Heart right ventricle (tissue), 16 donors: ENCODE measurements at regions not wholly inside any gene's neighbourhood (a gene's known extent, or its start where the extent isn't known, plus 50 kb on each side); places are given as distances from the start of the nearest gene placed in this dataset.

Experiments
- ATAC-seq, 8 donors: fragments of 200-7000 bp; cut with Tn5 transposase; one replicate each; pipeline ENCODE4 v1.9.1; 2020; ENCODE audit warnings: mild to moderate bottlenecking in 8 of 8, moderate library complexity in 8 of 8, moderate number of reproducible peaks in 1 of 8
- DNase-seq, 2 donors: peaks; one replicate each; pipeline ENCODE4 v3.0.0-alpha.2; 2020
- H3K27ac ChIP-seq, 10 donors: fragments of 200-600 bp; sonication (generic) in 2 of 10; one replicate each; pipeline versions ENCODE4 v1.5.0 to v1.8.0; 2020 to 2022; ENCODE audit warnings: mild to moderate bottlenecking in 3 of 10
- H3K27me3 ChIP-seq, 7 donors: fragments of 200-600 bp; one replicate each; pipeline ENCODE4 v1.8.0; 2021 to 2022; ENCODE audit warnings: mild to moderate bottlenecking in 2 of 7
- H3K36me3 ChIP-seq, 9 donors: fragments of 200-600 bp; sonication (generic) in 1 of 9; one replicate each; pipeline versions ENCODE4 v1.5.0 to v1.8.0; 2020 to 2022; ENCODE audit warnings: mild to moderate bottlenecking in 2 of 9
- H3K4me1 ChIP-seq, 9 donors: fragments of 200-600 bp; sonication (generic) in 1 of 9; one replicate each; pipeline versions ENCODE4 v1.5.0 to v1.8.0; 2020 to 2022; ENCODE audit warnings: mild to moderate bottlenecking in 4 of 9
- H3K4me3 ChIP-seq, 10 donors: fragments of 200-600 bp; sonication (generic) in 2 of 10; one replicate each; pipeline versions ENCODE4 v1.5.0 to v1.8.0; 2020 to 2022; ENCODE audit warnings: mild to moderate bottlenecking in 7 of 10, moderate library complexity in 2 of 10
- H3K9me3 ChIP-seq, 11 donors: fragments of 200-600 bp in 10 of 11; sonication (generic) in 2 of 11; one replicate each; pipeline versions ENCODE4 v1.5.0 to v1.8.0; 2013 to 2022; ENCODE audit warnings: mild to moderate bottlenecking in 2 of 11, control low read depth in 1 of 11, moderate library complexity in 1 of 11
- WGBS, 2 donors: extraction: QIAGEN DNeasy Blood & Tissue Kit; methylation state at CpG; one replicate each; pipeline ENCODE4 v1.1.7; 2013; ENCODE audit warnings: inconsistent platforms in 1 of 2; 5-methylcytosine and 5-hydroxymethylcytosine counted together
- intact Hi-C, 10 donors: fragments of 100-400 bp; cut with DNase I; formaldehyde crosslinking; loops; one replicate each; pipeline versions ENCODE4 v1.11.1 to v1.14.2; 2022
- TF ChIP-seq, protein P1 (sequence below), 9 donors: fragments of 200-600 bp; sonication (generic) in 2 of 9; IDR thresholded peaks; one replicate each; pipeline versions ENCODE4 v1.5.0 to v1.8.0; 2021 to 2022; ENCODE audit warnings: antibody characterized with exemption in 9 of 9, mild to moderate bottlenecking in 5 of 9, moderate library complexity in 1 of 9
- donor health status: Arrhythmogenic right ventricular cardiomyopathy.
- donor health status: ischemic (EF 13 %, LVEDD 7.1; RV severe dilation, severe dysfunction).
- donor health status: healthy with polysubstance abuse.
- donor health status: DM: no; HTN: yes; CAD: no.
- donor health status: DM: no; HTN: no; CAD: no.
- donor health status: ischemic (EF 25% LVEDD 6.9; RV normal size, moderate dysfunction).
- donor health status: ischemic (EF 25% LVEDD 5.7; RV mildly dilated, moderate dysfunction).
- donor health status: healthy.
- donor health status: DM: yes; HTN: yes; CAD: no.
- donor health status: Ischemic cardiomyopathy.
- donor health status: ischemic (EF 35%, LVEDD 5.7; RV mildly dilated, moderate dysfunction).
- donor health status: nonischemic (EF 11% LVEDD 7.7; RV severe dilation, severe dysfunction).
- donor health status: DM: yes; HTN: yes; CAD: no.
- donor health status: PGD.
- donor health status: ischemic (EF 29% LVEDD 5.4; RV normal size, mild dysfunction).
- donor health status: nonischemic (EF 23%, LVEDD 6.1; RV moderate dilation, normal function).

DNA sequence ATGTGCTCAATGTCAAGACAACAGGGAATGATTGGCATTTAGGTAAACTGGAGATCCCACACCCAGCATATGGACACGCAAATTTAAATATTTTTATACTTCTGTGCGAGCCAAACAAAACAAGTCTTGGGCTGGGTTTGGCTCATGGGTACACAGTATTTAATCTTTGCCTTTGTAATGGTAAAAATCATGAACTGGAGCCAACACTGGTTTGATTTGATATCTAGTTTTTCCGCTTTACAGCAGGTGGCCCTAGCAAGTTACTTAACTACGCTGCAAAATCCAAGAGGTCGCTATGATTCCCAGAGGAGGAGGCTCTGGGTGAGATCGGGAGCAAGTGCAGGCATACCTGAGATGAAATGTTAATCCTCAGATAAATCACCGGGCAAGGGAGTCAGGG is 207.9 kb upstream of the SATB1 start:
- ATAC-seq = no peak
- WGBS, 2 donors = 63 to 72% methylated on average over 7 of the region's 7 CpGs

DNA sequence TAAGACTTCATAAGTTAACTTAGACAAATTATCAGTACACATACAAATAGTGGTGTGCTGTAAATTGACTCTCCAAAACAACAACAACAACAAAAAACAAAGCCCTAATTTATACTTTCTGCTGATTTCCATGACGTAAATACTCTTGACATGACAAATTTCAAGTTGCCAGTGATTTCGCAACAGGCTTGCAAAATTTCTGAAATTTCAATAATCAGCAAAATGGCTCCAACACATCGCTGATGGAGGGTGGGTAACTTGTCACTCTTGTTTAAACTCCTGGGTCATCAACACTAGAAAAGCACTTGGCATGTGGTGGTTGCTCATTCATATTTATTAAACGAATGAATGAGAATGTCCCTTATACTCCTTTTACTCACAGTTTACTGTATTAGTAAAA is 205.2 kb upstream of the SATB1 start:
- DNase-seq = no peak
- ATAC-seq = no peak
- Histone ChIP-seq H3K36me3 (no peaks in the 10 kb centered on the region), H3K4me1 (no peaks in the 10 kb centered on the region), H3K27me3 (no peaks in the 10 kb centered on the region), H3K4me3 (no peak overlapping the region), H3K27ac (no peak overlapping the region), H3K9me3 (peaks cover 0 to 14% (median 0%) of the 10 kb centered on the region in 11 donors)
- intact Hi-C loops = no loop called here
- TF ChIP-seq, protein P1, sequence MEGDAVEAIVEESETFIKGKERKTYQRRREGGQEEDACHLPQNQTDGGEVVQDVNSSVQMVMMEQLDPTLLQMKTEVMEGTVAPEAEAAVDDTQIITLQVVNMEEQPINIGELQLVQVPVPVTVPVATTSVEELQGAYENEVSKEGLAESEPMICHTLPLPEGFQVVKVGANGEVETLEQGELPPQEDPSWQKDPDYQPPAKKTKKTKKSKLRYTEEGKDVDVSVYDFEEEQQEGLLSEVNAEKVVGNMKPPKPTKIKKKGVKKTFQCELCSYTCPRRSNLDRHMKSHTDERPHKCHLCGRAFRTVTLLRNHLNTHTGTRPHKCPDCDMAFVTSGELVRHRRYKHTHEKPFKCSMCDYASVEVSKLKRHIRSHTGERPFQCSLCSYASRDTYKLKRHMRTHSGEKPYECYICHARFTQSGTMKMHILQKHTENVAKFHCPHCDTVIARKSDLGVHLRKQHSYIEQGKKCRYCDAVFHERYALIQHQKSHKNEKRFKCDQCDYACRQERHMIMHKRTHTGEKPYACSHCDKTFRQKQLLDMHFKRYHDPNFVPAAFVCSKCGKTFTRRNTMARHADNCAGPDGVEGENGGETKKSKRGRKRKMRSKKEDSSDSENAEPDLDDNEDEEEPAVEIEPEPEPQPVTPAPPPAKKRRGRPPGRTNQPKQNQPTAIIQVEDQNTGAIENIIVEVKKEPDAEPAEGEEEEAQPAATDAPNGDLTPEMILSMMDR (IDR thresholded peaks at IDR 0.05) = no peak
- 72 to 85% methylated on average over 4 of the region's 4 CpGs for WGBS, 2 donors

More for the DNA sequence above, 207.9 kb upstream of the SATB1 start:
- Histone ChIP-seq H3K36me3 (no peaks in the 10 kb centered on the region), H3K9me3 (peaks cover 0 to 18% (median 0%) of the 10 kb centered on the region in 11 donors), H3K4me3 (no peak overlapping the region), H3K27ac (no peak overlapping the region), H3K27me3 (no peaks in the 10 kb centered on the region), H3K4me1 (no peaks in the 10 kb centered on the region)
- TF ChIP-seq, protein P1 (IDR thresholded peaks at IDR 0.05) = no peak
- intact Hi-C loops = no loop called here
- DNase-seq = no peak

DNA sequence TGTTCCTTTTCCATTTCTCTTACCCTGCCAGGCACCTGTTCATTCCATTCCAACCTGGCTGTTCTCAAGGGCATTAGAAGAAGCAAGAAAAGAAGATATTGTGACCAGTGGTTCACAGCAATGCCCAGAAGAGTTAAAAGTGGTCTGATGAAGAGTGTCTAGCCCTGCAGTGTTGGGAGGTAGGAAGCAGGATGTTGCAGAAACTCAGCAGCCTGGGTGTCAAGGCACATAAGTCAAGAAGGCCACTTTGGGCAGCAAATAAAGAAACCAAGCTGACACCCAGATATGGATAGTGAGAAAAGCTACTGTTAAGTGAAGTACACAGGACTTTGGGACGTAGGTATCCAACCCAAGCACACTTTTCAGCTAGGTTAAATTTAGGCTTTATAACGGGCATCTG is 199.9 kb upstream of the SATB1 start:
- TF ChIP-seq, protein P1 (IDR thresholded peaks at IDR 0.05) = no peak
- DNase-seq (no peak), ATAC-seq (no peak)
- Histone ChIP-seq H3K4me1 (no peaks in the 10 kb centered on the region), H3K9me3 (no peaks in the 10 kb centered on the region), H3K27ac (no peak overlapping the region), H3K4me3 (no peak overlapping the region), H3K27me3 (no peaks in the 10 kb centered on the region), H3K36me3 (no peaks in the 10 kb centered on the region)
- WGBS, 2 donors = 66 to 70% methylated on average over 2 of the region's 2 CpGs
- intact Hi-C loops = no loop called here

DNA sequence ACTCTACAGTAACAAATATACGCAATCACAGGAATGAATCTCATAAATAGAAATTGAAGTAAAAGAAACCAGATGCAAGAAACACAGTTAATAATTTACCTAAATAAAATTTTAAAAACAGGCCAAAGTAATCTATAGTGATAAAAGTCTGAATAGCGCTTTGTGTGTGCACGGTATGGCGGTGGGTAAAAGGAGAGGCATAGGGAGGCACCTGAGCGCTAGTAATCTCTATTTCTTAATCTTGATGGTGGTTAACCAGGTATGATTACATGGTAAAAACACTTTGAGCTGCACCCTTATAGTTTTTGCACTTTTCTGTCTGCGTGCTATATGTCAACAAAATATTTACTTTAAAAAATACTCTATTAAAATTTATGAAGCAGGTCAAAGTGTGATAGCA is 198.1 kb upstream of the SATB1 start:
- intact Hi-C loops = no loop called here
- no peak overlapping the region for H3K4me3 ChIP-seq
- TF ChIP-seq, protein P1 (IDR thresholded peaks at IDR 0.05) = no peak
- no peaks in the 10 kb centered on the region for H3K36me3 ChIP-seq
- no peaks in the 10 kb centered on the region for H3K9me3 ChIP-seq
- no peaks in the 10 kb centered on the region for H3K27me3 ChIP-seq
- no peak overlapping the region for H3K27ac ChIP-seq
- no peak for ATAC-seq
- 87% methylated on average over 6 of the region's 6 CpGs for WGBS, 2 donors
- DNase-seq = no peak
- H3K4me1 ChIP-seq = no peaks in the 10 kb centered on the region

DNA sequence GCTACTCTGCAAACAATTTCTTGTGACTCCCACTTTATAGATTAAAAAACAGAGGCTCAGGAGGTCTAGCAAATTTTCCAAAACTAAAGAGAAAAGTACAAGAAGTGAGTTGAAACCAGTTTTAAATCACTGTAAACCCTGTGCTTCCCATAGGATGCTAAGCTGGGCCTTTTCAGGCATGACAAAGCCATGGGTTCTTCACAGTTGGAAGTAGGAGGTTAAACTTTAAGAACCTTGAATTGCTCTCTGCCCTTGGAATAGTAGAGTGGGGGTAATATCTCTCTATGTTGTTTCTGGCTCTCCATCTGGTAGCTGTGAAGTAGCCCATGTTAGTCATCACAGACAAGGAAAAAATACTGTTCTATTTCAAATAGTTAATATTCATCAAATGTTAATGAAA is 193.6 kb upstream of the SATB1 start:
- no peak for DNase-seq

More for the DNA sequence above, 193.6 kb upstream of the SATB1 start:
- peaks cover 0 to under 1% (median 0%) of the 10 kb centered on the region in 11 donors for H3K9me3 ChIP-seq
- no peaks in the 10 kb centered on the region for H3K4me1 ChIP-seq
- no peaks in the 10 kb centered on the region for H3K36me3 ChIP-seq
- intact Hi-C loops = no loop called here
- TF ChIP-seq, protein P1 (IDR thresholded peaks at IDR 0.05) = no peak
- no peaks in the 10 kb centered on the region for H3K27me3 ChIP-seq
- ATAC-seq = no peak
- H3K4me3 ChIP-seq = no peak overlapping the region
- H3K27ac ChIP-seq = no peak overlapping the region
